H9 (cell line): ENCODE measurements at regions not wholly inside any gene's neighbourhood (a gene's known extent, or its start where the extent isn't known, plus 50 kb on each side); places are given as distances from the start of the nearest gene placed in this dataset.

Source experiments
- DNase-seq: peaks from one replicate; pipeline ENCODE4 v3.0.0-alpha.2; 2017
- H2AFZ ChIP-seq: one replicate; pipeline ENCODE4 v1.6.1; 2013; ENCODE audit warnings: mild to moderate bottlenecking, low read length, control low read depth, moderate library complexity
- H2AK5ac ChIP-seq: 2 replicates; pipeline ENCODE4 v1.6.1; 2013; ENCODE audit warnings: low read length, control low read depth, mixed read lengths; ENCODE audit not compliant: insufficient read length
- H2BK120ac ChIP-seq: one replicate; pipeline ENCODE4 v1.6.1; 2013; ENCODE audit warnings: low read depth, mild to moderate bottlenecking, low read length, control low read depth, inconsistent platforms; ENCODE audit not compliant: poor library complexity, severe bottlenecking
- H2BK12ac ChIP-seq: 2 replicates; pipeline ENCODE4 v1.6.1; 2013; ENCODE audit warnings: low read length, control low read depth, mixed read lengths, low read depth; ENCODE audit not compliant: insufficient read length
- H2BK15ac ChIP-seq: 2 replicates; pipeline ENCODE4 v1.6.1; 2013; ENCODE audit warnings: low read depth, low read length, control low read depth
- H2BK20ac ChIP-seq: one replicate; pipeline ENCODE4 v1.6.1; 2013; ENCODE audit warnings: low read depth, mild to moderate bottlenecking, low read length, control low read depth, inconsistent platforms; ENCODE audit not compliant: poor library complexity, severe bottlenecking
- H2BK5ac ChIP-seq: 2 replicates; pipeline ENCODE4 v1.6.1; 2013; ENCODE audit warnings: low read length, control low read depth, mixed read lengths; ENCODE audit not compliant: insufficient read length
- H3K14ac ChIP-seq: 2 replicates; pipeline ENCODE4 v1.6.1; 2013; ENCODE audit warnings: low read length, control low read depth; ENCODE audit not compliant: insufficient read depth
- H3K18ac ChIP-seq: 2 replicates; pipeline ENCODE4 v1.6.1; 2013; ENCODE audit warnings: low read depth, mild to moderate bottlenecking, mixed read lengths, low read length, control low read depth; ENCODE audit not compliant: insufficient read length
- H3K23ac ChIP-seq: 2 replicates; pipeline ENCODE4 v1.6.1; 2013; ENCODE audit warnings: low read length, control low read depth, mixed read lengths, low read depth; ENCODE audit not compliant: insufficient read length
- H3K23me2 ChIP-seq: 2 replicates; pipeline ENCODE4 v1.6.1; 2013; ENCODE audit warnings: low read depth, mild to moderate bottlenecking, mixed read lengths, low read length, control low read depth; ENCODE audit not compliant: insufficient read length, poor library complexity, severe bottlenecking
- H3K27ac ChIP-seq: 2 replicates; pipeline ENCODE4 v1.5.1; 2013; ENCODE audit warnings: low read length, control low read depth, mixed read lengths, low read depth; ENCODE audit not compliant: insufficient read length
- H3K27me3 ChIP-seq: 2 replicates; pipeline ENCODE4 v1.6.1; 2013; ENCODE audit warnings: low read length, control low read depth, inconsistent platforms; ENCODE audit not compliant: insufficient read depth
- H3K4ac ChIP-seq: 2 replicates; pipeline ENCODE4 v1.6.1; 2013; ENCODE audit warnings: low read depth, mild to moderate bottlenecking, control low read depth, inconsistent platforms, low read length, moderate library complexity
- H3K4me1 ChIP-seq: 2 replicates; pipeline ENCODE4 v1.6.1; 2013; ENCODE audit warnings: low read length, control low read depth, inconsistent platforms; ENCODE audit not compliant: insufficient read depth
- H3K4me2 ChIP-seq: 2 replicates; pipeline ENCODE4 v1.6.1; 2013; ENCODE audit warnings: low read length, control low read depth, mixed read lengths; ENCODE audit not compliant: insufficient read length, insufficient read depth
- H3K56ac ChIP-seq: 2 replicates; pipeline ENCODE4 v1.6.1; 2013; ENCODE audit warnings: low read depth, mild to moderate bottlenecking, mixed read lengths, low read length, control low read depth; ENCODE audit not compliant: insufficient read length
- H3K79me1 ChIP-seq: 2 replicates; pipeline ENCODE4 v1.6.1; 2013; ENCODE audit warnings: low read depth, mild to moderate bottlenecking, moderate library complexity, low read length, control low read depth, inconsistent platforms; ENCODE audit not compliant: insufficient read depth, poor library complexity, severe bottlenecking
- H3K79me2 ChIP-seq: 2 replicates; pipeline ENCODE4 v1.6.1; 2013; ENCODE audit warnings: low read length, control low read depth, inconsistent platforms; ENCODE audit not compliant: insufficient read depth
- H3K9ac ChIP-seq: 2 replicates; pipeline ENCODE4 v1.6.1; 2013; ENCODE audit warnings: low read length, control low read depth, mixed read lengths; ENCODE audit not compliant: insufficient read length; ENCODE audit errors: extremely low read depth
- H3K9me3 ChIP-seq: one replicate; pipeline ENCODE4 v1.6.1; 2013; ENCODE audit warnings: low read depth, low read length, inconsistent platforms; ENCODE audit not compliant: control insufficient read depth
- H3T11ph ChIP-seq: one replicate; pipeline ENCODE4 v1.6.1; 2013; ENCODE audit warnings: mild to moderate bottlenecking, low read length, control low read depth, inconsistent platforms
- H4K20me1 ChIP-seq: one replicate; pipeline ENCODE4 v1.6.1; 2013; ENCODE audit not compliant: control insufficient read depth, insufficient read length, insufficient read depth
- H4K5ac ChIP-seq: 2 replicates; pipeline ENCODE4 v1.6.1; 2013; ENCODE audit warnings: low read depth, mild to moderate bottlenecking, mixed read lengths, low read length, control low read depth; ENCODE audit not compliant: insufficient read length
- H4K8ac ChIP-seq: replicated peaks from 2 replicates; pipeline ENCODE4 v1.6.1; 2013; ENCODE audit warnings: low read length, control low read depth, mixed read lengths, low read depth; ENCODE audit not compliant: insufficient read length
- H4K91ac ChIP-seq: 2 replicates; pipeline ENCODE4 v1.6.1; 2013; ENCODE audit warnings: low read depth, mild to moderate bottlenecking, moderate library complexity, mixed read lengths, low read length, control low read depth; ENCODE audit not compliant: insufficient read length
- H3K27ac Mint-ChIP-seq, 3 experiments: 2 replicates in 2 of 3; 3 replicates in 1 of 3; pipeline ENCODE4 v1.8.0; 2020 to 2021; ENCODE audit warnings: mixed read lengths in 3 of 3, mild to moderate bottlenecking in 1 of 3, moderate library complexity in 1 of 3
- H3K27me3 Mint-ChIP-seq: 2 replicates; pipeline ENCODE4 v1.8.0; 2021; ENCODE audit warnings: low read depth, mild to moderate bottlenecking, moderate library complexity, mixed read lengths
- H3K36me3 Mint-ChIP-seq, 3 experiments: 2 replicates in 2 of 3; 3 replicates in 1 of 3; pipeline ENCODE4 v1.8.0; 2020 to 2021; ENCODE audit warnings: low read depth in 3 of 3, mixed read lengths in 3 of 3; ENCODE audit not compliant: insufficient read depth in 1 of 3
- H3K4me1 Mint-ChIP-seq, 2 experiments: 2 replicates each; pipeline ENCODE4 v1.8.0; 2020; ENCODE audit warnings: mixed read lengths in 2 of 2
- H3K4me3 Mint-ChIP-seq, 2 experiments: 2 replicates in 1 of 2; 3 replicates in 1 of 2; pipeline ENCODE4 v1.8.0; 2020 to 2021; ENCODE audit warnings: mild to moderate bottlenecking in 2 of 2, mixed read lengths in 2 of 2, moderate library complexity in 1 of 2
- H3K9me3 Mint-ChIP-seq, 2 experiments: 2 replicates in 1 of 2; 3 replicates in 1 of 2; pipeline ENCODE4 v1.8.0; 2020; ENCODE audit warnings: mild to moderate bottlenecking in 2 of 2, mixed read lengths in 2 of 2, moderate library complexity in 1 of 2
- CTCF ChIP-seq: fragments of 200-600 bp; sonication (generic); conservative IDR thresholded peaks from 3 replicates; pipeline ENCODE4 v1.8.0; 2021; ENCODE audit warnings: antibody characterized with exemption, mild to moderate bottlenecking
- WGBS: extraction: QIAGEN DNeasy Blood & Tissue Kit; methylation state at CpG from one replicate; pipeline ENCODE4 v1.1.7; 2013; ENCODE audit warnings: missing lambda C conversion rate, low lambda C conversion rate, mixed read lengths; ENCODE audit not compliant: insufficient read length; ENCODE audit errors: extremely low coverage; 5-methylcytosine and 5-hydroxymethylcytosine counted together

DNA sequence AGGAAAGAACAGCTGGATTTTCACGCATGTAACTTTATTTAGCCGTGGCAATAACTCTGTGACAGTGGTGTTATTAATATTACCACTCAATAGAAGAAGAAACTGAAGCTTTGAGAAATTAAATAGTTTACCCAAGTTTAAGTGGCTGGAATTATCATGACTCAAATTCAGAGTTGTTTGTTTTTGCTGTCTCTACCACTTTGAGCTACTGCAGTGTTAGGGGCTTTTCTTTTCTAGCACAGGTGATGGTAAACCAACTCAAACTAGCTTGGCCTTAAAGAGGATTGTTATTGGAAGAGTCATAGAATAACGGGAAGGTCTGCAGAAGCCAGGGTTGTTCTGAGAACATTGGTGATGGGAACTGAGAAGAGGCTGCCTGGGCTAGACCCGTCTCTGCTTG lies 66.0 kb upstream of the PREP start:
- no peak for DNase-seq
- Histone ChIP-seq H3K4me1 (no peaks in the 10 kb centered on the region), H2AK5ac (no peak overlapping the region), H3K9me3 (peaks cover 11% of the 10 kb centered on the region), H3K23ac (no peak overlapping the region), H2AFZ (no peak overlapping the region), H3K4me2 (no peak overlapping the region), H4K91ac (no peak overlapping the region), H3K27me3 (no peaks in the 10 kb centered on the region), H4K5ac (no peak overlapping the region), H4K20me1 (no peaks in the 10 kb centered on the region), H3K79me1 (no peaks in the 10 kb centered on the region), H3K4ac (no peak overlapping the region), H3K18ac (no peak overlapping the region), H3K27ac (no peak overlapping the region), H2BK120ac (no peak overlapping the region), H2BK15ac (no peak overlapping the region), H3T11ph (no peak overlapping the region), H3K23me2 (no peaks in the 10 kb centered on the region), H3K56ac (no peak overlapping the region), H3K14ac (no peak overlapping the region), H2BK12ac (no peak overlapping the region), H3K79me2 (no peaks in the 10 kb centered on the region), H4K8ac (no peak overlapping the region), H2BK5ac (no peak overlapping the region), H2BK20ac (no peak overlapping the region), H3K9ac (no peak overlapping the region)
- H3K27ac Mint-ChIP-seq, result no peak overlapping the region
- no peak overlapping the region for H3K4me3 Mint-ChIP-seq
- TF ChIP-seq CTCF, result no peak
- no CpG with 5 or more reads among the region's 4 CpGs for WGBS
- no peaks in the 10 kb centered on the region; the same call in 1 of the 2 replicates for H3K27me3 Mint-ChIP-seq
- peaks cover 5 to 16% of the 10 kb centered on the region in 2 experiments for H3K4me1 Mint-ChIP-seq
- H3K9me3 Mint-ChIP-seq, result peaks cover 10 to 16% of the 10 kb centered on the region in 2 experiments
- H3K36me3 Mint-ChIP-seq, result peaks cover 0 to 13% (median 11%) of the 10 kb centered on the region in 3 experiments; a peak in 4 of 7 replicates
